BJ (cell line): ENCODE measurements at regions not wholly inside any gene's neighbourhood (a gene's known extent, or its start where the extent isn't known, plus 50 kb on each side); places are given as distances from the start of the nearest gene placed in this dataset.

Experiments used
- CTCF ChIA-PET: fragments of 350-600 bp; formaldehyde crosslinking; extraction: SDS; loops from one replicate; lab custom pipeline; 2021; ENCODE audit warnings: antibody characterized with exemption, inconsistent platforms; lab: Yijun Ruan, JAX
- POLR2A ChIA-PET: fragments of 300-600 bp; sonication (Branson Sonifier 250); formaldehyde crosslinking; extraction: SDS; loops from one replicate; lab custom pipeline; 2021; ENCODE audit warnings: antibody characterized with exemption; lab: Charles Lee
- DNase-seq: peaks from one replicate; pipeline ENCODE4 v3.0.0-alpha.2; 2011; ENCODE audit warnings: low read depth
- H3K27me3 ChIP-seq: 2 replicates; pipeline ENCODE4 v1.6.0; 2011; ENCODE audit warnings: low read length; ENCODE audit not compliant: control insufficient read depth, insufficient read depth
- H3K36me3 ChIP-seq: 2 replicates; pipeline ENCODE4 v1.5.1; 2011; ENCODE audit warnings: low read length; ENCODE audit not compliant: control insufficient read depth, insufficient read depth
- H3K4me3 ChIP-seq: 2 replicates; pipeline ENCODE4 v1.5.1; 2011; ENCODE audit warnings: low read depth, mild to moderate bottlenecking, control low read depth, low read length
- CTCF ChIP-seq: IDR thresholded peaks from 2 replicates; pipeline ENCODE4 v1.5.1; 2011; ENCODE audit warnings: low read depth, mild to moderate bottlenecking, control low read depth, inconsistent platforms, low read length, moderate library complexity; ENCODE audit not compliant: insufficient read depth

GRCh38 chr5:5678909-5679308 lies 256.4 kb downstream of the ICE1 start:
- no peak for TF ChIP-seq CTCF
- Histone ChIP-seq H3K27me3 (no peaks in the 10 kb centered on the region), H3K4me3 (no peak overlapping the region), H3K36me3 (no peaks in the 10 kb centered on the region)
- POLR2A ChIA-PET = no interaction called here
- CTCF ChIA-PET = no interaction called here
- DNase-seq = no peak

- H3K4me3 ChIP-seq = no peak overlapping the region
- POLR2A ChIA-PET = no interaction called here
- DNase-seq = no peak
- H3K36me3 ChIP-seq = no peaks in the 10 kb centered on the region
- no peaks in the 10 kb centered on the region for H3K27me3 ChIP-seq
- TF ChIP-seq CTCF = no peak
- CTCF ChIA-PET = no interaction called here
Observed at GRCh38 chr5:5677738-5678137, 255.3 kb downstream of the ICE1 start.

- Histone ChIP-seq H3K36me3 (no peaks in the 10 kb centered on the region), H3K4me3 (no peak overlapping the region), H3K27me3 (no peaks in the 10 kb centered on the region)
- DNase-seq = no peak
- POLR2A ChIA-PET = no interaction called here
- CTCF ChIA-PET = no interaction called here
- TF ChIP-seq CTCF = no peak
Observed at GRCh38 chr5:5676218-5676617, 253.7 kb downstream of the ICE1 start.

DNA sequence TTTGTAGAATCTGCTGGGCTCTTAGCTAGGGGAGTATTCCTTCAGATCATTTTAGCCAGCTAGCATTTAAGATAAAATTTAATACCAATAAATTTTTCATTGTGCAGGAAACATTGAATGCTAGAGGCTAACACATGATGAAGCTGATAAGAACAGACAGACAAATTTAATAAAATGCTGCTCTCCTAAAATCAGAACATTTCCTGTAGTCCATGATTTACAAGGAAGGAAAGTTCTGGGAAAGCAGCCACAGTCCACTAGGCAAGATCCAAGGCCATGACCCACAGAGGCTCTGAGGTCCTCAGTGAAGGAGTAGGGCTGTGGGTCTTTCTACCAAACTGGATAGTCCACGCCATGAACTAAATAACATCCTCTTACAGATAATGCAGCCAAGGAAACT lies 253.0 kb downstream of the ICE1 start:
- POLR2A ChIA-PET = no interaction called here
- CTCF ChIA-PET = no interaction called here

GRCh38 chr5:5671823-5672222 lies 249.3 kb downstream of the ICE1 start:
- no peak for DNase-seq
- H3K36me3 ChIP-seq = no peaks in the 10 kb centered on the region
- CTCF ChIA-PET = no interaction called here
- H3K4me3 ChIP-seq = no peak overlapping the region
- no peak for TF ChIP-seq CTCF
- POLR2A ChIA-PET = no interaction called here
- H3K27me3 ChIP-seq = no peaks in the 10 kb centered on the region

More for the DNA sequence above, 253.0 kb downstream of the ICE1 start:
- H3K27me3 ChIP-seq = no peaks in the 10 kb centered on the region
- no peak for DNase-seq
- H3K4me3 ChIP-seq = no peak overlapping the region
- no peaks in the 10 kb centered on the region for H3K36me3 ChIP-seq
- TF ChIP-seq CTCF = no peak
